SK-N-MC (cell line): ENCODE measurements at regions not wholly inside any gene's neighbourhood (a gene's known extent, or its start where the extent isn't known, plus 50 kb on each side); places are given as distances from the start of the nearest gene placed in this dataset.

Source experiments
- EZH2 ChIP-seq: fragments of 200-600 bp; sonication (generic); IDR thresholded peaks from one replicate; pipeline ENCODE4 v1.6.1; 2017; ENCODE audit warnings: antibody characterized with exemption
- POLR2AphosphoS5 ChIP-seq: IDR thresholded peaks from 2 replicates; pipeline ENCODE4 v1.6.1; 2012; ENCODE audit warnings: mild to moderate bottlenecking, low read depth, low read length, borderline replicate concordance

DNA sequence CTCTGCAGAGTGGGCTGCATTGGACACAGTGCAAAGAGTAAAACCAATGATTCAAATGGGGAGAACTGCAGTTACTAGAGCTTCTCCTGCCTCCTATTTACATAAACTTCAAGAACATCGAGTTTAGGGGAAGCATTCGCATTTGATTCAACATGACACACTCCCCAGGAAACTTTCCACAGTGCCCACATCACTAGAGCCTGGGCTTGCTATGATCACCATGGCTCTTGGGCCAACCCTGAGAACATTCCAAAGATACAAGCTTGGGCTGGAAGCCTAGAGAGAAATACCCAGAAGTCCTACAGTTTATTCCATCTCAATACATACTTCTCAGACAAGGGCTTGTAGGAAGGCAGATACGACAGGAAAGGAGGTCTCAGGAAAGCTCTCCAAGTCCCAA lies 337.9 kb downstream of the CD83 start:
- TF ChIP-seq POLR2AphosphoS5 (no peak), EZH2 (no peak)
